MM.1S (cell line): ENCODE measurements at regions not wholly inside any gene's neighbourhood (a gene's known extent, or its start where the extent isn't known, plus 50 kb on each side); places are given as distances from the start of the nearest gene placed in this dataset.

ENCODE experiments used
- DNase-seq: peaks from one replicate; pipeline ENCODE4 v3.0.0-alpha.2; 2015
- H2AFZ ChIP-seq: fragments of 300-600 bp; sonication (generic); 2 replicates; pipeline ENCODE4 v1.6.0; 2016; ENCODE audit warnings: antibody characterized with exemption, low read length
- H3F3A ChIP-seq: fragments of 300-600 bp; sonication (generic); 2 replicates; pipeline ENCODE4 v1.6.1; 2016; ENCODE audit warnings: mild to moderate bottlenecking, antibody characterized with exemption, low read length, moderate library complexity, mixed read lengths; ENCODE audit not compliant: insufficient read depth
- H3K27ac ChIP-seq: fragments of 300-600 bp; sonication (generic); 2 replicates; pipeline ENCODE4 v1.5.1; 2016; ENCODE audit warnings: mild to moderate bottlenecking, low read length
- H3K27me3 ChIP-seq: fragments of 300-600 bp; sonication (generic); replicated peaks from 2 replicates; pipeline ENCODE4 v1.6.0; 2016; ENCODE audit warnings: low read length; ENCODE audit not compliant: insufficient read depth
- H3K36me3 ChIP-seq: fragments of 300-600 bp; sonication (generic); replicated peaks from 2 replicates; pipeline ENCODE4 v1.6.1; 2016; ENCODE audit warnings: mild to moderate bottlenecking, low read length, mixed read lengths; ENCODE audit not compliant: insufficient read depth
- H3K4me1 ChIP-seq: fragments of 300-600 bp; sonication (generic); 2 replicates; pipeline ENCODE4 v1.6.1; 2016; ENCODE audit warnings: low read length, mixed read lengths
- H3K4me2 ChIP-seq: fragments of 300-600 bp; sonication (generic); 2 replicates; pipeline ENCODE4 v1.6.0; 2016; ENCODE audit warnings: low read depth, low read length
- H3K4me3 ChIP-seq: fragments of 300-600 bp; sonication (generic); 2 replicates; pipeline ENCODE4 v1.5.1; 2016; ENCODE audit warnings: low read length, mixed read lengths
- H3K79me2 ChIP-seq: fragments of 300-600 bp; sonication (generic); 2 replicates; pipeline ENCODE4 v1.6.1; 2016; ENCODE audit warnings: mixed run types, low read length, mixed read lengths
- H3K9ac ChIP-seq: fragments of 300-600 bp; sonication (generic); 2 replicates; pipeline ENCODE4 v1.6.1; 2016; ENCODE audit warnings: low read length, mixed read lengths
- H3K9me2 ChIP-seq: fragments of 300-600 bp; sonication (generic); replicated peaks from 2 replicates; pipeline ENCODE4 v1.6.1; 2016; ENCODE audit warnings: mild to moderate bottlenecking, low read length, mixed read lengths; ENCODE audit not compliant: insufficient read depth
- H3K9me3 ChIP-seq: fragments of 300-600 bp; sonication (generic); replicated peaks from 2 replicates; pipeline ENCODE4 v1.6.1; 2016; ENCODE audit warnings: mild to moderate bottlenecking, low read length, mixed read lengths; ENCODE audit not compliant: insufficient read depth
- H4K20me1 ChIP-seq: fragments of 300-600 bp; sonication (generic); 2 replicates; pipeline ENCODE4 v1.6.1; 2016; ENCODE audit warnings: mild to moderate bottlenecking, low read length, moderate library complexity, mixed read lengths; ENCODE audit not compliant: insufficient read depth
- CTCF ChIP-seq: fragments of 300-600 bp; sonication (generic); IDR thresholded peaks from 2 replicates; pipeline ENCODE4 v1.5.1; 2016; ENCODE audit warnings: antibody characterized with exemption, low read length, mixed read lengths
- EZH2 ChIP-seq: fragments of 300-600 bp; sonication (generic); optimal IDR thresholded peaks from 2 replicates; pipeline ENCODE3; 2017; ENCODE audit warnings: low read depth, mild to moderate bottlenecking, antibody characterized with exemption, low read length, mixed read lengths
- EZH2phosphoT487 ChIP-seq: fragments of 300-600 bp; sonication (generic); IDR thresholded peaks from 2 replicates; pipeline ENCODE4 v1.6.1; 2018; ENCODE audit warnings: antibody characterized with exemption, low read length

GRCh38 chr2:9707008-9707407 is 76.2 kb upstream of the YWHAQ start:
- Histone ChIP-seq H3F3A (no peaks in the 10 kb centered on the region), H3K9me2 (no peaks in the 10 kb centered on the region), H3K4me3 (no peak overlapping the region), H3K9ac (no peak overlapping the region), H3K4me2 (no peak overlapping the region), H3K27ac (no peak overlapping the region), H3K4me1 (no peaks in the 10 kb centered on the region), H3K27me3 (no peaks in the 10 kb centered on the region), H3K79me2 (no peaks in the 10 kb centered on the region), H3K9me3 (no peaks in the 10 kb centered on the region), H4K20me1 (no peaks in the 10 kb centered on the region), H3K36me3 (no peaks in the 10 kb centered on the region), H2AFZ (no peak overlapping the region)
- TF ChIP-seq EZH2phosphoT487 (no peak), EZH2 (no peak), CTCF (no peak)
- no peak for DNase-seq

- no peak overlapping the region for H3K27ac ChIP-seq
- H3K4me2 ChIP-seq, result no peak overlapping the region
- H3K4me1 ChIP-seq, result no peaks in the 10 kb centered on the region
- DNase-seq, result no peak
- no peak overlapping the region for H2AFZ ChIP-seq
- H3K36me3 ChIP-seq, result no peaks in the 10 kb centered on the region
- no peaks in the 10 kb centered on the region for H3F3A ChIP-seq
- no peaks in the 10 kb centered on the region for H3K27me3 ChIP-seq
- no peaks in the 10 kb centered on the region for H4K20me1 ChIP-seq
- TF ChIP-seq CTCF, result no peak
- TF ChIP-seq EZH2phosphoT487, result no peak
- no peaks in the 10 kb centered on the region for H3K9me3 ChIP-seq
- H3K9me2 ChIP-seq, result no peaks in the 10 kb centered on the region
- no peak overlapping the region for H3K9ac ChIP-seq
- no peak overlapping the region for H3K4me3 ChIP-seq
- H3K79me2 ChIP-seq, result no peaks in the 10 kb centered on the region
Observed at GRCh38 chr2:9707611-9708160, 76.9 kb upstream of the YWHAQ start.

GRCh38 chr2:9708683-9709538 is 78.1 kb upstream of the YWHAQ start:
- no peak for DNase-seq
- Histone ChIP-seq H2AFZ (no peak overlapping the region), H4K20me1 (no peaks in the 10 kb centered on the region), H3K4me2 (no peak overlapping the region), H3K27me3 (no peaks in the 10 kb centered on the region), H3K4me1 (no peaks in the 10 kb centered on the region), H3K27ac (no peak overlapping the region), H3K79me2 (no peaks in the 10 kb centered on the region), H3K4me3 (no peak overlapping the region), H3K9me2 (no peaks in the 10 kb centered on the region), H3K9me3 (no peaks in the 10 kb centered on the region), H3F3A (no peaks in the 10 kb centered on the region), H3K36me3 (no peaks in the 10 kb centered on the region), H3K9ac (no peak overlapping the region)
- TF ChIP-seq EZH2phosphoT487 (no peak), CTCF (no peak)
